HCT116 (cell line): ENCODE measurements at regions not wholly inside any gene's neighbourhood (a gene's known extent, or its start where the extent isn't known, plus 50 kb on each side); places are given as distances from the start of the nearest gene placed in this dataset.

Experiments used
- ATAC-seq: fragments of 200-7000 bp; cut with Tn5 transposase; 2 replicates; pipeline ENCODE4 v1.9.1; 2020; ENCODE audit warnings: mild to moderate bottlenecking, moderate library complexity
- BruUV-seq: library from RNA; stranded (reverse); fragments of 400-500 nt; replicated peaks from 2 replicates; lab custom pipeline; 2021; lab: Mats Ljungman, UMichigan
- CTCF ChIA-PET: fragments of 300-600 bp; sonication (Branson Sonifier 250); formaldehyde crosslinking; loops from one replicate; lab custom pipeline; 2021; ENCODE audit warnings: antibody characterized with exemption; lab: Charles Lee
- POLR2A ChIA-PET: fragments of 300-600, 350-600 bp; sonication (Branson Sonifier 250); formaldehyde crosslinking; loops from one replicate; lab custom pipeline; 2021; ENCODE audit warnings: antibody characterized with exemption; lab: Charles Lee
- RAD21 ChIA-PET, 2 experiments: fragments of 300-600 bp; sonication (Branson Sonifier 250); formaldehyde crosslinking; loops; one replicate each; lab custom pipeline; 2023; ENCODE audit warnings: low total read pairs in 2 of 2; ENCODE audit not compliant: uncharacterized antibody in 2 of 2, unreplicated experiment in 2 of 2, low non-redundant PET in 1 of 2; lab: Charles Lee
- DNase-seq: peaks from one replicate; pipeline ENCODE4 v3.0.0-alpha.2; 2010; ENCODE audit warnings: low read depth, low spot score
- H2AFZ ChIP-seq: fragments of 200-600 bp; shearing (Covaris generic), sonication (generic); 2 replicates; pipeline ENCODE4 v1.6.1; 2017; ENCODE audit warnings: low read depth, mixed run types, mixed read lengths, antibody characterized with exemption, low read length; ENCODE audit not compliant: poor library complexity, severe bottlenecking
- H3K27ac ChIP-seq: 2 replicates; pipeline ENCODE4 v1.5.1; 2012; ENCODE audit warnings: low read depth, low read length
- H3K27me3 ChIP-seq: fragments of 200-600 bp; sonication (generic); 2 replicates; pipeline ENCODE4 v1.6.1; 2016; ENCODE audit warnings: mixed run types, low read length, mixed read lengths; ENCODE audit not compliant: insufficient read depth
- H3K36me3 ChIP-seq, 2 experiments: fragments of 200-500 bp in 1 of 2; fragments of 200-600 bp in 1 of 2; sonication (Bioruptor generic) in 1 of 2; sonication (generic) in 1 of 2; 2 replicates each; pipeline versions ENCODE4 v1.5.1 to v1.6.1; 2014 to 2016; ENCODE audit warnings: low read length in 2 of 2, inconsistent platforms in 1 of 2, mixed read lengths in 1 of 2, mixed run types in 1 of 2; ENCODE audit not compliant: insufficient read depth in 2 of 2, control insufficient read depth in 1 of 2
- H3K4me1 ChIP-seq, 2 experiments: fragments of 200-600 bp in 1 of 2; sonication (generic) in 1 of 2; 2 replicates each; pipeline versions ENCODE4 v1.5.1 to v1.6.1; 2012 to 2017; ENCODE audit warnings: low read length in 2 of 2, inconsistent platforms in 1 of 2, mild to moderate bottlenecking in 1 of 2, mixed read lengths in 1 of 2, mixed run types in 1 of 2, moderate library complexity in 1 of 2; ENCODE audit not compliant: insufficient read depth in 2 of 2, control insufficient read depth in 1 of 2
- H3K4me2 ChIP-seq: fragments of 200-600 bp; sonication (generic); 2 replicates; pipeline ENCODE4 v1.6.1; 2017; ENCODE audit warnings: mixed run types, low read length, mixed read lengths
- H3K4me3 ChIP-seq, 2 experiments: fragments of 200-600 bp in 1 of 2; sonication (generic) in 1 of 2; replicated peaks in 1 of 2; 2 replicates each; pipeline ENCODE4 v1.5.1; 2011 to 2016; ENCODE audit warnings: low read length in 2 of 2, control low read depth in 1 of 2, low read depth in 1 of 2, mild to moderate bottlenecking in 1 of 2, mixed read lengths in 1 of 2, mixed run types in 1 of 2
- H3K79me2 ChIP-seq: fragments of 200-600 bp; sonication (generic); 2 replicates; pipeline ENCODE4 v1.6.1; 2017; ENCODE audit warnings: mild to moderate bottlenecking, mixed run types, low read length, moderate library complexity, mixed read lengths; ENCODE audit not compliant: insufficient read depth
- H3K9ac ChIP-seq: fragments of 200-600 bp; sonication (generic); 2 replicates; pipeline ENCODE4 v1.6.1; 2016; ENCODE audit warnings: low read length, mixed read lengths
- H3K9me2 ChIP-seq: fragments of 200-600 bp; sonication (generic), shearing (Covaris generic); 2 replicates; pipeline ENCODE4 v1.6.1; 2017; ENCODE audit warnings: mixed run types, mild to moderate bottlenecking, moderate library complexity; ENCODE audit not compliant: insufficient read depth
- H3K9me3 ChIP-seq, 2 experiments: fragments of 200-500 bp in 1 of 2; fragments of 200-600 bp in 1 of 2; sonication (Bioruptor generic) in 1 of 2; sonication (generic) in 1 of 2; 2 replicates each; pipeline ENCODE4 v1.6.1; 2014 to 2017; ENCODE audit warnings: low read length in 2 of 2, mixed read lengths in 2 of 2, inconsistent platforms in 1 of 2, low read depth in 1 of 2, mild to moderate bottlenecking in 1 of 2, mixed run types in 1 of 2, moderate library complexity in 1 of 2; ENCODE audit not compliant: control insufficient read depth in 1 of 2, insufficient read depth in 1 of 2
- H4K20me1 ChIP-seq: fragments of 200-600 bp; sonication (generic), shearing (Covaris generic); 2 replicates; pipeline ENCODE4 v1.6.1; 2017; ENCODE audit warnings: mixed run types, mild to moderate bottlenecking, moderate library complexity; ENCODE audit not compliant: insufficient read depth
- ATF3 ChIP-seq: IDR thresholded peaks from 2 replicates; pipeline ENCODE4 v1.6.1; 2012
- CBX3 ChIP-seq: IDR thresholded peaks from 2 replicates; pipeline ENCODE4 v1.6.1; 2012; ENCODE audit warnings: low read depth
- CTCF ChIP-seq, 3 experiments: fragments of 200-600 bp in 1 of 3; sonication (generic) in 1 of 3; IDR thresholded peaks in 2 of 3; conservative IDR thresholded peaks in 1 of 3; 2 replicates each; pipeline ENCODE4 v1.5.1; 2012 to 2017; ENCODE audit warnings: low read depth in 2 of 3, low read length in 2 of 3, antibody characterized with exemption in 1 of 3, borderline replicate concordance in 1 of 3, control low read depth in 1 of 3, mild to moderate bottlenecking in 1 of 3, mixed read lengths in 1 of 3, mixed run types in 1 of 3, moderate library complexity in 1 of 3; ENCODE audit not compliant: insufficient read depth in 1 of 3
- EGR1 ChIP-seq: IDR thresholded peaks from 2 replicates; pipeline ENCODE4 v1.6.1; 2012; ENCODE audit warnings: low read depth
- ELF1 ChIP-seq: IDR thresholded peaks from 2 replicates; pipeline ENCODE4 v1.6.1; 2012; ENCODE audit warnings: low read depth, borderline replicate concordance
- EZH2phosphoT487 ChIP-seq: fragments of 200-600 bp; IDR thresholded peaks from 2 replicates; pipeline ENCODE4 v1.6.1; 2018; ENCODE audit warnings: antibody characterized with exemption, borderline replicate concordance
- FOSL1 ChIP-seq: IDR thresholded peaks from 2 replicates; pipeline ENCODE4 v1.6.1; 2012; ENCODE audit warnings: low read depth
- JUND ChIP-seq: IDR thresholded peaks from 2 replicates; pipeline ENCODE4 v1.6.1; 2012
- MAX ChIP-seq: IDR thresholded peaks from 2 replicates; pipeline ENCODE4 v1.6.1; 2012
- POLR2AphosphoS5 ChIP-seq: IDR thresholded peaks from 2 replicates; pipeline ENCODE4 v1.6.1; 2011; ENCODE audit warnings: mild to moderate bottlenecking, low read depth, low read length, moderate library complexity
- RAD21 ChIP-seq: IDR thresholded peaks from 2 replicates; pipeline ENCODE4 v1.6.1; 2012; ENCODE audit warnings: low read depth, mild to moderate bottlenecking
- SIN3A ChIP-seq: IDR thresholded peaks from 2 replicates; pipeline ENCODE4 v1.6.1; 2012; ENCODE audit warnings: low read depth
- SP1 ChIP-seq: IDR thresholded peaks from 2 replicates; pipeline ENCODE4 v1.6.1; 2012; ENCODE audit warnings: low read depth
- SRF ChIP-seq: IDR thresholded peaks from 2 replicates; pipeline ENCODE4 v1.6.1; 2012; ENCODE audit warnings: low read depth
- TCF7L2 ChIP-seq: IDR thresholded peaks from 2 replicates; pipeline ENCODE4 v1.7.0; 2011; ENCODE audit warnings: borderline replicate concordance, inconsistent platforms; ENCODE audit not compliant: insufficient read depth, insufficient read length; ENCODE audit errors: extremely low read depth
- ZBTB33 ChIP-seq: IDR thresholded peaks from 2 replicates; pipeline ENCODE4 v1.6.1; 2011; ENCODE audit warnings: mild to moderate bottlenecking, low read length, moderate library complexity; ENCODE audit not compliant: insufficient replicate concordance; ENCODE audit errors: extremely low read depth
- ZFX ChIP-seq: fragments of 450-650 bp; IDR thresholded peaks from 2 replicates; pipeline ENCODE4 v1.6.1; 2017
- ZNF274 ChIP-seq: fragments of 200-500 bp; sonication (Bioruptor generic); IDR thresholded peaks from 2 replicates; pipeline ENCODE4 v1.6.1; 2014; ENCODE audit warnings: mild to moderate bottlenecking, low read depth, low read length, inconsistent platforms
- intact Hi-C: fragments of 100-400 bp; cut with micrococcal nuclease; formaldehyde crosslinking; loops from 2 replicates; pipeline ENCODE4 v1.10.0; 2022

GRCh38 chr13:47757466-47758080 is 243.5 kb downstream of the SUCLA2 start:
- ChIA-PET CTCF (no interaction called here), POLR2A (no interaction called here), RAD21 (no interaction called here)
- Histone ChIP-seq H3K4me2 (no peak overlapping the region), H3K9ac (no peak overlapping the region), H3K79me2 (no peaks in the 10 kb centered on the region), H2AFZ (no peak overlapping the region), H3K9me3 (no peaks in the 10 kb centered on the region), H3K36me3 (no peaks in the 10 kb centered on the region), H3K4me3 (no peak overlapping the region), H4K20me1 (no peaks in the 10 kb centered on the region), H3K4me1 (no peaks in the 10 kb centered on the region), H3K9me2 (no peaks in the 10 kb centered on the region), H3K27me3 (peaks cover 25% of the 10 kb centered on the region; the same call in 1 of the 2 replicates), H3K27ac (no peak overlapping the region)
- TF ChIP-seq RAD21 (no peak), SP1 (no peak), EGR1 (no peak), SRF (no peak), EZH2phosphoT487 (no peak), ZFX (no peak), POLR2AphosphoS5 (no peak)
- ATAC-seq: no peak
- intact Hi-C loops: no loop called here
- no peak for DNase-seq
- BruUV-seq: no TSS peak

- CTCF ChIA-PET: no interaction called here
- no peak for DNase-seq
- intact Hi-C loops: no loop called here
- TF ChIP-seq ZBTB33: no peak
- no peak for TF ChIP-seq RAD21
- no peak for TF ChIP-seq CBX3
- no peak for TF ChIP-seq ZNF274
- TF ChIP-seq MAX: no peak
- no peak for TF ChIP-seq JUND
- no peak for TF ChIP-seq CTCF (IDR thresholded peaks at IDR 0.05 in 2 of 3, conservative IDR thresholded peaks at IDR 0.05 in 1 of 3; ENCODE audit: borderline replicate concordance in 1 of 3, insufficient read depth in 1 of 3, low read depth in 2 of 3, low read length in 2 of 3)
- no peak for TF ChIP-seq SP1
- no peak for TF ChIP-seq EGR1
- no peak for TF ChIP-seq FOSL1
- TF ChIP-seq SIN3A: no peak
- no peak for TF ChIP-seq ELF1
- no peak for TF ChIP-seq ATF3
- no peak for TF ChIP-seq SRF
- TF ChIP-seq TCF7L2: no peak
Measured at GRCh38 chr13:47747901-47748300, 253.2 kb downstream of the SUCLA2 start.

More at GRCh38 chr13:47747901-47748300, 253.2 kb downstream of the SUCLA2 start:
- no peaks in the 10 kb centered on the region for H3K9me2 ChIP-seq
- peaks cover 11% of the 10 kb centered on the region; the same call in 1 of the 2 replicates for H3K27me3 ChIP-seq
- RAD21 ChIA-PET: no interaction called here
- no peak for ATAC-seq
- no peak overlapping the region for H3K27ac ChIP-seq
- no peak overlapping the region for H2AFZ ChIP-seq
- H3K4me1 ChIP-seq: no peaks in the 10 kb centered on the region
- no TSS peak for BruUV-seq
- H3K4me2 ChIP-seq: no peak overlapping the region
- no peaks in the 10 kb centered on the region for H3K79me2 ChIP-seq
- POLR2A ChIA-PET: no interaction called here
- H3K9me3 ChIP-seq: no peaks in the 10 kb centered on the region
- no peak overlapping the region for H3K4me3 ChIP-seq
- no peak overlapping the region for H3K9ac ChIP-seq
- no peaks in the 10 kb centered on the region for H4K20me1 ChIP-seq
- H3K36me3 ChIP-seq: no peaks in the 10 kb centered on the region
